ENCODE measurements at regions not wholly inside any gene's neighbourhood (a gene's known extent, or its start where the extent isn't known, plus 50 kb on each side); places are given as distances from the start of the nearest gene placed in this dataset.
"Not testable (repeated sequence)": the region's sequence is repeated elsewhere in the genome, so short reads cannot be mapped to it uniquely, and the experiment has no call there.

- Histone ChIP-seq H4K20me1 (ENCODE audit: control insufficient read depth, insufficient read depth, low read depth, low read length) (no peaks in the 10 kb centered on the region), H3K79me2 (ENCODE audit: control insufficient read depth, low read length) (no peaks in the 10 kb centered on the region), H3K27ac (ENCODE audit: low read depth, low read length) (no peak overlapping the region), H3K4me3 (ENCODE audit: low read length) (no peak overlapping the region), H3F3A (ENCODE audit: control insufficient read depth, insufficient read depth) (no peaks in the 10 kb centered on the region), H3K4me1 (ENCODE audit: control insufficient read depth, low read length) (no peaks in the 10 kb centered on the region), H3K27me3 (ENCODE audit: control insufficient read depth, low read length) (peaks cover 4% of the 10 kb centered on the region; the same call in 1 of the 2 replicates), H3K9me2 (replicated peaks; ENCODE audit: control insufficient read depth, low read length) (no peaks in the 10 kb centered on the region), H3K36me3 (ENCODE audit: control insufficient read depth, low read length) (no peaks in the 10 kb centered on the region), H3K9me3 (ENCODE audit: control insufficient read depth, insufficient read depth, low read length) (no peaks in the 10 kb centered on the region), H3K4me2 (ENCODE audit: low read length) (no peak overlapping the region)
- TF ChIP-seq CTCF (IDR thresholded peaks at IDR 0.05; ENCODE audit: low read depth, low read length, poor library complexity, severe bottlenecking) (no peak), EZH2phosphoT487 (IDR thresholded peaks at IDR 0.05; ENCODE audit: borderline replicate concordance, low read length) (no peak)
Observed at GRCh38 chr1:147050654-147051053, 112.5 kb downstream of the NBPF12 start.

- not testable (repeated sequence) for H3K27ac ChIP-seq (ENCODE audit: low read depth, low read length); H3K4me1 ChIP-seq (ENCODE audit: control insufficient read depth, low read length); H3K4me3 ChIP-seq (ENCODE audit: low read length); H3K4me2 ChIP-seq (ENCODE audit: low read length); H3K79me2 ChIP-seq (ENCODE audit: control insufficient read depth, low read length); H3F3A ChIP-seq (ENCODE audit: control insufficient read depth, insufficient read depth); H3K9me2 ChIP-seq (replicated peaks; ENCODE audit: control insufficient read depth, low read length); H4K20me1 ChIP-seq (ENCODE audit: control insufficient read depth, insufficient read depth, low read depth, low read length); H3K9me3 ChIP-seq (ENCODE audit: control insufficient read depth, insufficient read depth, low read length); H3K36me3 ChIP-seq (ENCODE audit: control insufficient read depth, low read length)
- H3K27me3 ChIP-seq (ENCODE audit: control insufficient read depth, low read length) = peaks cover 12% of the 10 kb centered on the region
Observed at GRCh38 chr1:147046863-147047394, 108.8 kb downstream of the NBPF12 start.

GRCh38 chr1:147046189-147046862, 108.2 kb downstream of the NBPF12 start:
- Histone ChIP-seq H4K20me1 (ENCODE audit: control insufficient read depth, insufficient read depth, low read depth, low read length) (no peaks in the 10 kb centered on the region), H3K4me2 (ENCODE audit: low read length) (no peak overlapping the region)
- no peak for TF ChIP-seq EZH2phosphoT487 (IDR thresholded peaks at IDR 0.05; ENCODE audit: borderline replicate concordance, low read length)
- TF ChIP-seq CTCF (IDR thresholded peaks at IDR 0.05; ENCODE audit: low read depth, low read length, poor library complexity, severe bottlenecking) = no peak

More at GRCh38 chr1:147046189-147046862, 108.2 kb downstream of the NBPF12 start:
- H3K4me1 ChIP-seq (ENCODE audit: control insufficient read depth, low read length) = no peaks in the 10 kb centered on the region
- no peak overlapping the region for H3K27ac ChIP-seq (ENCODE audit: low read depth, low read length)
- no peaks in the 10 kb centered on the region for H3K36me3 ChIP-seq (ENCODE audit: control insufficient read depth, low read length)
- peaks cover 15% of the 10 kb centered on the region for H3K27me3 ChIP-seq (ENCODE audit: control insufficient read depth, low read length)
- no peaks in the 10 kb centered on the region for H3K79me2 ChIP-seq (ENCODE audit: control insufficient read depth, low read length)
- H3K9me2 ChIP-seq (replicated peaks; ENCODE audit: control insufficient read depth, low read length) = no peaks in the 10 kb centered on the region
- no peak overlapping the region for H3K4me3 ChIP-seq (ENCODE audit: low read length)
- no peaks in the 10 kb centered on the region for H3F3A ChIP-seq (ENCODE audit: control insufficient read depth, insufficient read depth)
- no peaks in the 10 kb centered on the region for H3K9me3 ChIP-seq (ENCODE audit: control insufficient read depth, insufficient read depth, low read length)

Measured in DOHH2 (cell line).